Stimulated activated CD8-positive, alpha-beta memory T cell treated with anti-CD3 and anti-CD28 coated beads, Interleukin-15, amount 100 ng/mL, for 48 hours (primary cell): ENCODE measurements at regions not wholly inside any gene's neighbourhood (a gene's known extent, or its start where the extent isn't known, plus 50 kb on each side); places are given as distances from the start of the nearest gene placed in this dataset.
"Not testable (repeated sequence)": the region's sequence is repeated elsewhere in the genome, so short reads cannot be mapped to it uniquely, and the experiment has no call there.

Source experiments
- DNase-seq, 2 donors: peaks; one replicate each; pipeline ENCODE4 v3.0.0-alpha.2; 2020; ENCODE audit warnings: low read depth in 2 of 2

DNA sequence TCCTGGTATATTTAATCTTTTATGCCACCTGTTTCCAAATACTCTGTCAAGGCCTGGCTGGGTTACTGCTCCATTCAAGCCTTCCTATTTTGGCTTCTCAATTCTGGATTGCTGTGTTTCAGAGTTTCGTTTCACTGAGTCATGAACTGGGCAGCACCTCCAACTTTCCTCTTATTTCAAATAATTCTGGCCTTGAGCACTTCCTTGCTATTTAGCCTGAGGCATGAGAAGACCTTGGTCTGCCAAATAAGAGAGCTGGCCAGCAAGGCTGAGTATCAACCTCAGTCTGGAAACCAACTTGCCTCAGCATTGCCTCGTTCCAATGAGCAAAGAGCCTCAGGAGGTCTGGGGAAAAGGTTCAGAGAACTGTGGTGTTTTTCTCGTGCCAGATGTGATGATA, 66.6 kb downstream of the TNFAIP3 start:
- DNase-seq = no peak

DNA sequence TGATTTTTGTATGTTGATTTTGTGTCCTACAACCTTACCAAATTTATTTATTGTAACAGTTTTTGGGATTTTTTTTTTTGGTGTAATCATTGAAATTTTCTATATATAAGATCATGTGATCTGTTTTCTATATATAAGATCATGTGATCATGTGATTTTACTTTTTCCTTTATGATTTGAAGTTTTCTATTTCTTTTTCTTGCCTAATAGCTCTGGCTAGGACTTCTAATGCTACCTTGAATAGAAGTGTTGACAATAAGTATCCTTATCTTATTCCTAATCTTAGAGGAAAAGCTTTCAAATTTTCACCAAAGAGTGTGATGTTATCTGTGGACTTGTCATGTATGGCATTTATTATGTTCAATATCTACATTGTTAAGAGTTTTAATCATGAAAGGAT, 69.7 kb downstream of the TNFAIP3 start:
- DNase-seq = no peak

DNA sequence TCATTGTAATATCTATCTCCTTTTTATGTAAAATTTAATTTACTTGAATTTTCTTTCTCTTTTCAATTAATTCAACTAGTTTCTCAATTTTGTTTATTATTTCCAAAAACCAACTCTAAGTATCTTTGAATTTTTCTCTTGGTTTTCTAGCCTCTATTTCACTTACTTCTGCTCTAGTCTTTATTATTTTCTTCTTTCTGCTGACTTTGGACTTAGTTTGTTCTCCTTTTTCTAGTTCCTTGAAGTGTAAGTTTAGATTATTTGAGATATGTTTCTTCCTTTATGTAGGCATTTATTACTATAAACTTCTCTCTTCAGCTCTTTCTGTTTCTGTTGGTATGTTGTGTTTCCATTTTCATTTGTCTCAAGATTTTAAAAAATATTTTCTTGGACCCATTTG, 70.8 kb downstream of the TNFAIP3 start:
- no peak for DNase-seq

DNA sequence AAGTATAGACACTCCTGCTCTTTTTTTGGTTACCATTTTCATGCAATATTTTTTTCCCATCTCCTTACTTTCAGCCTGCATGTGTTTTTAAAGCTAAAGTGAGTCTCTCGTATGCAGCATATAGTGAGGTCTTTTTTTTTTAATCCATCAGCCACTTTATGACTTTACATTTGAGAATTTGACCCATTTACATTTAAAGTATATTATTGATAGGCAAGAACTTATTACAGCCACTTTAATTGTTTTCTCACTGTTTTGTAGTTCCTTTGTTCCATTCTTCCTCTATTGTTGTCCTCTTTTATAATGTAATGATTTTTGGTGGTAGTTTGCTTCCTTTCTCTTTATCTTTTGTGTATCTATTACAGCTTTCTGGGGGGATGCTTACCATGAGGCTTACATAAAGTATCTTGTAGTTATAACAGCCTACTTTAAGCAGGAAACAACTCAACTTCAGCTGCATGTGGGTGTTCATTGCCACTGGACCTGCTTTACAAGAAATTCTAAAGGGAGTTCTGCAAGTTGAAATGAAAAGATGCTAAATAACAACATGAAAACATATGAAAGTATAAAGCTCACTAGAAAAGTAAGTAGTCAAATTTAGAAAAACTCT, 71.8 kb downstream of the TNFAIP3 start:
- DNase-seq = no peak

GRCh38 chr6:137941995-137942394, 74.9 kb downstream of the TNFAIP3 start:
- DNase-seq = no peak

- DNase-seq = no peak
Observed at GRCh38 chr6:137942736-137943135, 75.7 kb downstream of the TNFAIP3 start.

- DNase-seq = not testable (repeated sequence)
Observed at GRCh38 chr6:137944381-137944780, 77.3 kb downstream of the TNFAIP3 start.

DNA sequence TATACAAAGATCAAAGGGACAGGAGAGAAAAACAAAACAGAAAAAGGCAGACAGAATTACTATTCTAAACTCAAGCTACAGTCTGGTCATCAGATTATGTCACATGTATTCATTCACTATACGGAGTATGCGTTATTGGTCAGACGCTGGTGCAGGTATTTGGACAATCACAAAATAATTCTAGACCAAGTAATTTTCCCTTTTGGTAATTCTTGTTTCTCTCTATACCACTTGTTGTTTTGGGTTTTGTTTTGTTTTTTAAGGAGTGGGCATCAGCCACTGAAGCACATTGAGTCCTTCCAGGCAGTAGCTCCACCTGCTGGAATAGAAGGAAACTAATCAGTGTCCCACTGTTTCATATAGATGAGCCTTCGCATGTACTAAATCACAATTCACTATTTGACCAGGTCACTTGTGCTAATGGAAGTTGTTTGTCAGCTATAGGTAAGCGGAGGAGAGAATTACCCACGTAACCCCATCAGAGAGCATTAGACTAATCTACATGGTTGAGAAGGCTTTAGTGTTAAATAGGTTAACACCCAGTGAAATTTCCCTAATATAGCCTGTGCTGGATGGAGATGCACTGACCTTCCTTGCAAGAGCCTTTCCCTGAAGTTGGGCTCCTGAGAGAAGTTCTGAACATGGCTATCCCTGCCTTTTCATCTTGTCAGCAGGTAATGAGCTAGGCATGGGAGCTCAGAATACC, 77.9 kb downstream of the TNFAIP3 start:
- no peak for DNase-seq

DNA sequence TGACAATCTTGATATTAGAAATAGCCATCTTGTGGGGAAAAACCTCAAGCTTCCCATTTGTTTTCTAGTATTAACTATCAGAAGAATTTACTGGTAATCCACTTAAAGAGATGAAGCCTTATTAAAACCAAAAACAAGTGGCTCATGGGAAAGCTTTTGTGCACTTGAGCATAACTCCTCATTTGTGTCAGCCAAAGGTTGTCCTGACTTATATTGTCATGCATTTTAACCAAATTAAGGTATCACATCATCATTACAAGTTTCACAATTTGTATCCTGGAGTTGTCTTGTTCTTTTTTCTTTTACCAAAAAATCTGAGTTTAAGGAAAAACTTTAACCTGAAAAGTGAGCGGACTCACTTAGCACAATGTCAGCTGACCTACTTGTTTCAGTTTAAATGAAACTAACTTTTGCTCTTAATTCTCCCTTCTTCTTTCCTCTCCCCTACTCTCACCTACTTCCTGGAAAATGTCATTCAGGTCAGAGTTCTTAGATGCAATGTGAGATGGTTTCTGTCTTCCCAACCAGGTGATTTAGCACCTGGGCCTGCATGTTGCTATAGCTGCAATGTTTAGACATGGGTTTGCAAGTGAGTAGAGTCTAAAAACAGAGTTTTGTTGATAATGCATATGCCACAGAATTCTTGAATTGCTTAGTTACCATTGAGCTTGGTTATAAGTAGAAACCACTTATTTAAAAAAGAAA, 82.8 kb downstream of the TNFAIP3 start:
- DNase-seq = no peak

- no peak for DNase-seq
Observed at GRCh38 chr6:137950581-137950980, 83.5 kb downstream of the TNFAIP3 start.

DNA sequence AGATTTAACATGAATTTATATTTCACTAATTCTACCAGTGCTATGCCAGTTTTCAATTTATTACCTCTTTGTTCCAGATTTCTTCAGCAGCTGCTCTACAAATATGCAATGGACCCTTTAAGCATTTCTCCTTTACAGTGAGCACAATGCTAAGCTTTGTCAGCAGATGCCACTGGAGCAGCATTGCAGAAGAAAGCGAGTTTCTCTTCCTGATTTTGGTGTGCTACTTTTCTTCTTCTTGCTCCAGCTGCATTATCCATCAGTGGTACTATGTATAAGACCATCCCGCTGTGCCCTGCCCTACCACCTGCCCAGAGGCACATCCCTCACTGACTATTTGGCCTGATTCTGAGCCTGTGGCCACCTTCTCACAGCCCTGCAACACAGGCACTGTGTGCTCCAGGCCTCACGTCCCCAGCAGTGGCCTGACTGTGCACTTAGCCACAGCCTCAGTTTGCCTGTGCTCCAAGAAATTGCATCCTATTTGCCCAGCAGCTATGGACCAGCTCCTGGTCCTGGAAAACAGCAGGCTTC, 84.1 kb downstream of the TNFAIP3 start:
- DNase-seq = no peak

DNA sequence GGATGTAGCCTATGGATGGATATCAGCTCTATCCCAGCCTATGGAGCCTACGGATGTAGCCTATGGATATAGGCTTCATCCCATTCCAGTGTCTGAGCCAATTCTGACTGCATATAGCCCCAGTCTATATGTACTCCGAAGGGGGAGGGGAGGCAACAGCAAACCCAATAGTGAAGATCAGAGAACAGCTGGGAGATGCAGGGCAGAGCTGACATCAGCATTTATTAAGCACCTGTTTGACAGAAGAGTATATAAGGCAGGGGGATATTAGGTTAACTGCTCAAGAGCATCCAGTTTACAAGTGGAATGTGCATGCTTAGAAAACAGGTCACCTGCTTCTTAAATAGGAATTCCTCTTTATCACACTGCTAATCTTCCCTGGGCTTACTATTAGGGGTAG, 85.2 kb downstream of the TNFAIP3 start:
- DNase-seq = no peak

DNA sequence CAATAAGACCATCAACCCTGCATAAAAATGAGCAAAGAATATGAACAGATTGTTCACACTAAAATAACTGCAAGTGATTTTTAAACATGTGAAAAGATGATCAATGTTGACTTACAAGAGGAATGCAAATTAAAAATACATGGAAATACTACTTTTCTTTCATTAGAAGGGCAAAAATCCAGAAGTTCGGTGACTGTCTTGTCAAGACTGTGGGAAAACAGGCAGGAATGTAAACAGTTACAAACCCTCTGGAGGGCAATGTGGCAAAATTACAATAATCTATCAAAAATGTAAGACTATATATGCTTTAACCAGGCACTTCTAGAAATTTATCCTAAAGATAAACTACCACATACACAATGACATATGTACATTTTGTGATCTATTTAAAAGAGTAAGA, 86.7 kb downstream of the TNFAIP3 start:
- DNase-seq = no peak

GRCh38 chr6:137954253-137954652, 87.2 kb downstream of the TNFAIP3 start:
- no peak for DNase-seq

GRCh38 chr6:137956098-137956488, 89.0 kb downstream of the TNFAIP3 start:
- DNase-seq = no peak

DNA sequence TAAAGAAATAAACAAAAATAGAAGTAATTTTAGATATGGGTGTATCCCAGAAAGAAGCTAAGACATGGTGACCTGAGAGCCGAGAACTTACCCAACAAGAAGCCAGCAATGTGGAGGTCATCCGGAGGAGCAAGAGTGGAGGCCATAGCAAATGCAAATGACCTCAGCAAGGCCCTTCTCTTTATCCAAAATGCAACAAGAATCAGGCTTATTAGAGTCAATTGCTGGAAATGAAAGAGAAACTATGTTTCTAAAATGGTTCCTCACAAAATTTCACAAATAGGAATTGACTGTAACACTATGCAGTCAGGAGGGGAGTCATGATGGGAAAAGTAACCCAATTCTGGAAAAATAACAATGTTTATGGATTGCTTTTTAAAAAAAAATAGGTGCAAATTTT, 90.4 kb downstream of the TNFAIP3 start:
- no peak for DNase-seq

DNA sequence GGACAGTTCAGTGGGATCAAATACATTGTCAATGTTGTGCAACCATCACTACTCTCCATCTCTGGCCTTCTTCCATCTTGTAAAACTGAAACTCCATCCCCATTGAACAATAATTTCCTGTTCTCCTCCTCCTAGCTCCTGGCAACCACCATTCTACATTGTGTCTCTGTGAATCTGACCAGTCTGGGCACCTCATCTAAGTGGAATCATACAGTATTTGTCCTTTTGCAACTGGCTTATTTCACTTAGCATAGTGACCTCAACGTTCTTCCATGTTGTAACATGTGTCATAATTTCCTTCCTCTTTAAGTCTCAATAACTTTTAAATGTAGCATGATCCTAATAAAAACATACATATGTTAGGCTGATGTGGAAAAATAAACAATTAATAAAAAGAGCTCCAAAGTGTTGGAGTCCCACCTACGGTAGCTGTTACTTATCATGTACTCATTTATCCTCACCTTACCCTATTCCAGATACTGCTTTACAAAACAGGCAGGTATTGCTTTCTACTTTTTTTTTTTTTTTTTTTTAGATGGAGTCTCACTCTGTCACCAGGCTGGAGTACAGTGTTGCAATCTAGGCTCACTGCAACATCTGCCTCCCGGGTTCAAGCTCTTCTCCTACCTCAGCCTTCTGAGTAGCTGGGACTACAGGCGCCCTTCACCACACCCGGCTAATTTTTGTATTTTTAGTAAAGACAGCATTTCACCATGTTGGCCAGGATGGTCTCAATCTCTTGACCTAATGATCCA, 91.9 kb downstream of the TNFAIP3 start:
- no peak for DNase-seq

- DNase-seq = no peak
Observed at GRCh38 chr6:137962725-137963124, 95.7 kb downstream of the TNFAIP3 start.

- no peak for DNase-seq
Observed at GRCh38 chr6:137964876-137965275, 97.8 kb downstream of the TNFAIP3 start.

DNA sequence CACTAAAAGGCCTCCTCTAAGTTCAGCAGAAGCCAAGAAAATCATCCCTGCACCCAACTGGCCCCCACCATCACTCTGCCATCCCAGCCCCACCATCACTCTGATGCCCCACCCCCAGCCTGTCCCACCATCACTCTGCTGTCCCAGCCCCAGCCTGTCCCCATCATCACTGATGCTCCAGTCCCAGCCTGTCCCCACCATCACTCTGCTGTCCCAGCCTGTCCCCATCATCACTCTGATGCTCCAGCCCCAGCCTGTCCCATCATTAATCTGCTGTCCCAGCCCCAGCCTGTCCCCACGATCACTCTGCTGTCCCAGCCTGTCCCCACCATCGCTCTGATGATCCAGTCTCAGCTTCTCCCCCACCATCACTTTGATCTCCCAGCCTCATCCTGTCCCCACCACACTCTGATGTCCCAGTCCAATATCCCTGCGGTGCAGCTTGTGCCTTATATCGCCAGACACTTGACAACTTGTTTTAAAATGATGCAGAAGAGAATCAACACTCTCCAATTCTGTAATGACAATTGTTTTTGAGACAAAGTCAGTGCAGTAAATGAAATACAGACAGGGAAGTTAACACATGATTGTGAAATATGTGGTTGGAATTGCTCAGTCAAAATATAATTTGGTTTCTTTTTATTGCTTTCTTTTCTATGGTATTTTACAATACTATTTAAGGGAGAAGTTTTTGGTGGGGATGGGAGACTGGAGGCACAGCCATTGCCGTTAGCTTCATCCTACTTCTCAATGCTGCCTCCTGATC, 100.8 kb downstream of the TNFAIP3 start:
- DNase-seq = no peak

- no peak for DNase-seq
Observed at GRCh38 chr6:137968455-137968804, 101.4 kb downstream of the TNFAIP3 start.

DNA sequence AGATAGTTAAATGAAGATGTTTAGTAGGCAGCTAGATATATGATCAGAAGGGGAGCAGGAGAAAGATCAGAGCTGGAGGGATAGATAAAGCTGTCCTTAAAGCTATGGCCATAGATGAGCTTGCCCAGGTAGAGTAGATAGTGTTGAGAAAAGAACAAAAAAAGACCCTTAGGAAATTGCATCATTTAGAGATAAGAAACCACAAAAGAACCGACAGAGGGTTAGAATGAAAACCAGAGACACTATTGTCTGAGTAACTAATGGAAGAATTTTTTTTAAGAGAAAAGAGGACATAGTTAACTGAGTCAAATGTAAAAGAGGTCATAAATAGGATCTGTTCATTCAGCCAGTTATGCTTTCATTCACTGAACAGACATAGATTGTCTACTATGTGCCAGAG, 101.8 kb downstream of the TNFAIP3 start:
- no peak for DNase-seq
